ENCODE measurements at regions not wholly inside any gene's neighbourhood (a gene's known extent, or its start where the extent isn't known, plus 50 kb on each side); places are given as distances from the start of the nearest gene placed in this dataset.
"Not testable (repeated sequence)": the region's sequence is repeated elsewhere in the genome, so short reads cannot be mapped to it uniquely, and the experiment has no call there.

DNA sequence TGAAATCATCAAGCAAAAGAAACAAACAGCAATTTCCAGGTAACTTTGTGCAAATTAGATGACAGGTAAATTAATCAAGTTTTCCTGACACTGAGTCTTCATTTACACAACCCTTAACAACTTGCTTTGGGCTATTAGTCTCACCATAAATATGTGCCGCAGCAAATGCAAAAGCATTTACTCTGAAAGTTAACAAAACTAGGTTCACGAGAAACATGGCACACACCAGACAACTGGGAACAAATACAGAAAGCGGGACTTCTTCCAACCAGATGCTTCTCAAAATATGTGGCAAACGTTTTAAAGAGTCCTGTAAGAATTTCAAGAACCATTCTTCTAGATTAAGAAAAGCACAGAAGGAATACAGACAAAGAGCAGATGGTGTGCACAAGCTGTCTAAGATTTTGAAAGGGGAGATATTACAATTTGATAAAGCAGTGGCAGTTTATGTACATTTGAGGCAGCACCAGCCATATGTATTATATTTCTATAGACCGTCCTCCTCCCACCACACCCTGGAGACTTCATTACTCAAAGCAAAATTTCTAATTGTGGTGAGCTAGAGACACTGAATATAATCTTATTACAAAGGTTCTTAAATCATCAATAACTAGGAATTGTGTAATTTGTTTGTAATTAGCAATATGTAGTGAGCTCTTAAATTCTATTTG, 192.5 kb upstream of the ADAMTS3 start:
- Histone ChIP-seq H3K36me3 (ENCODE audit: control insufficient read depth in 2 of 2, insufficient read depth in 2 of 2, low read length in 1 of 2) (no peaks in the 10 kb centered on the region), H3K27ac (ENCODE audit: low read depth in 1 of 2, low read length in 1 of 2) (no peak overlapping the region), H3K4me1 (ENCODE audit: control insufficient read depth in 2 of 2, insufficient read depth in 2 of 2, low read length in 2 of 2) (no peaks in the 10 kb centered on the region), H3K9me3 (ENCODE audit: control insufficient read depth in 2 of 2, insufficient read depth in 1 of 2, low read length in 1 of 2) (no peaks in the 10 kb centered on the region), H3K27me3 (ENCODE audit: control insufficient read depth in 2 of 2, insufficient read depth in 1 of 2, low read length in 1 of 2) (no peaks in the 10 kb centered on the region), H3K4me3 (ENCODE audit: low read length in 2 of 2) (no peak overlapping the region)
- 87% methylated on average over 5 of the region's 5 CpGs for WGBS
- no peak for DNase-seq (ENCODE audit: low read depth in 6 of 9, low spot score in 9 of 9)

DNA sequence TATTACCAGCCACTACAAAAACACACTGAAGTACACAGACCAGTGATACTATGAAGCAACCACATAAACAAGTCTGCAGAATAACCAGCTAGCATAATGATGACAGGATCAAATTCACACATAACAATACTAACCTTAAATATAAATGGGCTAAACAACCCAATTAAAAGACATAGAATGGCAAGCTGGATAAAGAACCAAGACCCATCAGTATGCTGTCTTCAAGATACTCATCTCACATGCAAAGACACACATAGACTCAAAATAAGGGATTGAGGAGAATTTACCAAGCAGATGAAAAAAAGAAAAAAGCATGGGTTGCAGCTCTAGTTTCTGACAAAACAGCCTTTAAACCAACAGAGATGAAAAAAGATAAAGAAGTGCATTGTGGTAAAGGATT, 184.4 kb upstream of the ADAMTS3 start:
- not testable (repeated sequence) for H3K27me3 ChIP-seq (ENCODE audit: control insufficient read depth in 2 of 2, insufficient read depth in 1 of 2, low read length in 1 of 2); H3K4me3 ChIP-seq (ENCODE audit: low read length in 2 of 2)
- H3K9me3 ChIP-seq (ENCODE audit: control insufficient read depth in 2 of 2, insufficient read depth in 1 of 2, low read length in 1 of 2), result peaks cover 2 to 23% of the 10 kb centered on the region in 2 donors

DNA sequence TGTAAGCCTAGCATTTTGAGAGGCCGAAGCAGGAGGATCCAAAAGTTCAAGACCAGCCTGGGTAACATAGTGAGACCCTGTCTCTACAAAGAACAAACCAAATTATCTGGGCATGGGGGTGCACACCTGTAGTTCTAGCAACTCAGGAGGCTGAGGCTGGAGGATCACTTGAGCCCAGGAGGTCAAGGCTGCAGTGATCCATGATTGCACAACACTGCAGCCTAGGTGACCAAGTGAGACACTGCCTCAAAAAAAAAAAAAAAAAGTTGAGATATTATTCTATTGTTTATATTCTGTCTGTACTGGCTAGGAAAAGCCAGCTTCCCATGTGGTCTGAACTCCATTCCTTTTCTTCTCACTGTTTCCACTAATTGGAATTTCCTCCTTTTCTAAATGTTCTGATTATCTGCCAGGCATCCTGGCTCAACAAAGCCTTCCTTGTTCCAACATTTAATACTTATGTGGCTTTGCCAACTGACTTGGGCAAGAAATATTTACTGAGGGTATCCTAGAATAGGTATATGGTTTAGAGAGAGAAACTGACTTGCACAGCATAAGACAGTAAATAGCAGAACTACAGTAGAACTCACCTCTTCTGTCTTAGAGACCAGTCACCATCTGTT, 175.2 kb upstream of the ADAMTS3 start:
- peaks cover 0 to under 1% of the 10 kb centered on the region in 2 donors for H3K9me3 ChIP-seq (ENCODE audit: control insufficient read depth in 2 of 2, insufficient read depth in 1 of 2, low read length in 1 of 2)
- no peaks in the 10 kb centered on the region for H3K27me3 ChIP-seq (ENCODE audit: control insufficient read depth in 2 of 2, insufficient read depth in 1 of 2, low read length in 1 of 2)
- no peak overlapping the region for H3K4me3 ChIP-seq (ENCODE audit: low read length in 2 of 2)
- H3K36me3 ChIP-seq (ENCODE audit: control insufficient read depth in 2 of 2, insufficient read depth in 2 of 2, low read length in 1 of 2), result no peaks in the 10 kb centered on the region
- no peak for DNase-seq (ENCODE audit: low read depth in 6 of 9, low spot score in 9 of 9)
- H3K27ac ChIP-seq (ENCODE audit: low read depth in 1 of 2, low read length in 1 of 2), result no peak overlapping the region
- 94% methylated on average over 1 of the region's 1 CpG for WGBS
- no peaks in the 10 kb centered on the region for H3K4me1 ChIP-seq (ENCODE audit: control insufficient read depth in 2 of 2, insufficient read depth in 2 of 2, low read length in 2 of 2)

More for the DNA sequence above, 184.4 kb upstream of the ADAMTS3 start:
- not testable (repeated sequence) for H3K27ac ChIP-seq (ENCODE audit: low read depth in 1 of 2, low read length in 1 of 2); H3K36me3 ChIP-seq (ENCODE audit: control insufficient read depth in 2 of 2, insufficient read depth in 2 of 2, low read length in 1 of 2); H3K4me1 ChIP-seq (ENCODE audit: control insufficient read depth in 2 of 2, insufficient read depth in 2 of 2, low read length in 2 of 2); DNase-seq (ENCODE audit: low read depth in 6 of 9, low spot score in 9 of 9)

DNA sequence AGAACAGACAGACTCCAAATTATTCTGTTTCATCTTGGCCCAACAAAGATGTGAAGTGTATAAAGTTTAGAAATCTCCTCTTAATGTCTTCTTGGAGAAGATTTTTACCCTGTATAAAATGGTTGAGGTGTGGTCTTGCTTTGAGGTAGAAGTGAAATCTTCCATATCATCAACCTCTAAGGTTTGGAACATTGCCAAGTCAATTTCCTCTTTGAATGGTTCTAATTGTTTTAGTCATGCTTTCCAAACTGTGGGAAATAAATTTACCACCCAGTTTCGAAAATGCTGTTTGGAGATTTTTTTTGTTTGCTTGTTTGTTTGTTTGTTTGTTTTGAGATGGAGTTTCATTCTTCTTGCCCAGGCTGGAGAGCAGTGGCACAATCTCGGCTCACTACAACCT, 174.1 kb upstream of the ADAMTS3 start:
- no peaks in the 10 kb centered on the region for H3K4me1 ChIP-seq (ENCODE audit: control insufficient read depth in 2 of 2, insufficient read depth in 2 of 2, low read length in 2 of 2)
- 70% methylated on average over 2 of the region's 2 CpGs for WGBS
- no peak overlapping the region for H3K4me3 ChIP-seq (ENCODE audit: low read length in 2 of 2)
- H3K36me3 ChIP-seq (ENCODE audit: control insufficient read depth in 2 of 2, insufficient read depth in 2 of 2, low read length in 1 of 2), result no peaks in the 10 kb centered on the region
- DNase-seq (ENCODE audit: low read depth in 6 of 9, low spot score in 9 of 9), result no peak
- H3K27ac ChIP-seq (ENCODE audit: low read depth in 1 of 2, low read length in 1 of 2), result no peak overlapping the region
- no peaks in the 10 kb centered on the region for H3K9me3 ChIP-seq (ENCODE audit: control insufficient read depth in 2 of 2, insufficient read depth in 1 of 2, low read length in 1 of 2)
- no peaks in the 10 kb centered on the region for H3K27me3 ChIP-seq (ENCODE audit: control insufficient read depth in 2 of 2, insufficient read depth in 1 of 2, low read length in 1 of 2)

DNA sequence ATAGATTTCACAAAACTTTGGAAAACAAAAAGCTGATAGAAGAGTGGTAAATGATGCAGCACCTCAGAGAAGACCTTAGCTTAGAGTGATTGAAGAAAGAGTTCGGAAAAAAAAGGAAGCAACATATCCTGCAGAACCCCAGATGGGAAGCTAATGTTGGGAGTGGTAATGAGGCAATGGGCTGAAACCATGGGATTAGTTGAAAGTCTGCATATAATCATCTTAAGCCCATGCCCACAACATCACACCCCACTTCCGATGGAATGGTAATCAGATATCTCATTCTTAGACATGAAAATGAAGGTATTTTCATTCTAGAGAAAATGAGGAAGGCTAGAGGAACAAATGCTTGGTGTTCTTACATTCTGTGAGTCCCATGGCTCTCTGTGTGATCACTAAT, 146.3 kb upstream of the ADAMTS3 start:
- Histone ChIP-seq H3K36me3 (ENCODE audit: control insufficient read depth in 2 of 2, insufficient read depth in 2 of 2, low read length in 1 of 2) (no peaks in the 10 kb centered on the region), H3K4me1 (ENCODE audit: control insufficient read depth in 2 of 2, insufficient read depth in 2 of 2, low read length in 2 of 2) (no peaks in the 10 kb centered on the region), H3K27ac (ENCODE audit: low read depth in 1 of 2, low read length in 1 of 2) (no peak overlapping the region), H3K9me3 (ENCODE audit: control insufficient read depth in 2 of 2, insufficient read depth in 1 of 2, low read length in 1 of 2) (no peaks in the 10 kb centered on the region), H3K4me3 (ENCODE audit: low read length in 2 of 2) (no peak overlapping the region), H3K27me3 (ENCODE audit: control insufficient read depth in 2 of 2, insufficient read depth in 1 of 2, low read length in 1 of 2) (no peaks in the 10 kb centered on the region)
- 63% methylated on average over 2 of the region's 2 CpGs for WGBS
- DNase-seq (ENCODE audit: low read depth in 6 of 9, low spot score in 9 of 9), result no peak

DNA sequence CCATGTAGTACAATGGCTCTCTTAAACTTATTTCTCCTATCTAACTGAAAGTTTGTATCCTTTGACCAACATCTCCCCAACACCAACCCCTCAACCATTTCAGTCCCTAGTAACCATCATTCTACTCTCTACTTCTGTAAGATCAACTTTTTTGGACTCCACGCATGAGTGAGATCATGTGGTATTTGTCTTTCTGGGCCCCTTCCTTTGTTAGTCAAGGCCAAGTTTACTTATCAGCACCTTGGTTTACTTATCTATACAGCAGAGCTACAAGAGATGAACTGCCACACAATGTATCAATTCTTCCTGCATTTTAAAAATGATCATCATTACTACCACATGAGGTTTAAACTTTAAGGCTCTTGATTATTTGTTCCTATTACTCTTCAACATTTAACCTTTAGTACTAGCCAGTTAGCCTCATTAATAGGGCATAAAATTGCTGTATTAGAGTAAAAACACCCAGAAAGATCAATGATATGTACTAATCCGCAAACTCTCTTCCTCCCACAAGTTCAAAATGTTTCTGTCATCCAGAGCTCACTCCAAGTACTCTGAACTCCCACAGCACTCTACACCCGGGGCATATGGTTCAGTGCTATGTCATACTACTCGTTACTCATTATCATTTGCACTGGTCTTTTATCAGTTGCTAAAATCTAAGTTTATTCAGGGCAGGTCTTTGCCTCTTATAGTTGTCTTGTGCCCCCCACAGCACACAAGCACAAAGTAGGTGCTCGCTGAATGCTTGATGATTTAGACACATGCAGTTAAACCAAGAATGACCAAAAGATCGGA, 145.7 kb upstream of the ADAMTS3 start:
- H3K4me1 ChIP-seq (ENCODE audit: control insufficient read depth in 2 of 2, insufficient read depth in 2 of 2, low read length in 2 of 2), result no peaks in the 10 kb centered on the region
- no peaks in the 10 kb centered on the region for H3K36me3 ChIP-seq (ENCODE audit: control insufficient read depth in 2 of 2, insufficient read depth in 2 of 2, low read length in 1 of 2)
- 90% methylated on average over 6 of the region's 6 CpGs for WGBS
- H3K9me3 ChIP-seq (ENCODE audit: control insufficient read depth in 2 of 2, insufficient read depth in 1 of 2, low read length in 1 of 2), result no peaks in the 10 kb centered on the region
- no peak overlapping the region for H3K4me3 ChIP-seq (ENCODE audit: low read length in 2 of 2)
- H3K27me3 ChIP-seq (ENCODE audit: control insufficient read depth in 2 of 2, insufficient read depth in 1 of 2, low read length in 1 of 2), result no peaks in the 10 kb centered on the region
- DNase-seq (ENCODE audit: low read depth in 6 of 9, low spot score in 9 of 9), result no peak
- no peak overlapping the region for H3K27ac ChIP-seq (ENCODE audit: low read depth in 1 of 2, low read length in 1 of 2)

DNA sequence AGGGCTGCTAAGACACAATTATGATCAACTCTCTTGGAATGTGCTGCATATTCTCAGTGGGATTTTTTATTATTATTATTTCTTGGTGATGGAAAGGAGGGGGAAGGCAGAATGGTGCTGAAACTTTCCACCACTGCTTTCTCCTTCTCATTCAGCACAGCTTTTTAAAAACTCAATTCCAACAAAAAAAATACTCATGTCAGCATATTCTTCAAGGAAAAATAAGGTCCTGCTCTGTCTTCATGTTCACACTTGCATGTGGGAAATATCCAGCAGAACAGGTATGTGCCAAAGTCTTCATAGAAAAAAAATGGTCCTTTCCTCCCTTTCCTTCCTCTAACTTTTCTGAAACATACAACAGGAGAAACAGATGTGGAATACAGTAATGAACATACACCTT, 144.0 kb upstream of the ADAMTS3 start:
- Histone ChIP-seq H3K36me3 (ENCODE audit: control insufficient read depth in 2 of 2, insufficient read depth in 2 of 2, low read length in 1 of 2) (no peaks in the 10 kb centered on the region), H3K9me3 (ENCODE audit: control insufficient read depth in 2 of 2, insufficient read depth in 1 of 2, low read length in 1 of 2) (no peaks in the 10 kb centered on the region), H3K4me3 (ENCODE audit: low read length in 2 of 2) (no peak overlapping the region), H3K27ac (ENCODE audit: low read depth in 1 of 2, low read length in 1 of 2) (no peak overlapping the region), H3K4me1 (ENCODE audit: control insufficient read depth in 2 of 2, insufficient read depth in 2 of 2, low read length in 2 of 2) (no peaks in the 10 kb centered on the region), H3K27me3 (ENCODE audit: control insufficient read depth in 2 of 2, insufficient read depth in 1 of 2, low read length in 1 of 2) (no peaks in the 10 kb centered on the region)
- no peak for DNase-seq (ENCODE audit: low read depth in 6 of 9, low spot score in 9 of 9)

DNA sequence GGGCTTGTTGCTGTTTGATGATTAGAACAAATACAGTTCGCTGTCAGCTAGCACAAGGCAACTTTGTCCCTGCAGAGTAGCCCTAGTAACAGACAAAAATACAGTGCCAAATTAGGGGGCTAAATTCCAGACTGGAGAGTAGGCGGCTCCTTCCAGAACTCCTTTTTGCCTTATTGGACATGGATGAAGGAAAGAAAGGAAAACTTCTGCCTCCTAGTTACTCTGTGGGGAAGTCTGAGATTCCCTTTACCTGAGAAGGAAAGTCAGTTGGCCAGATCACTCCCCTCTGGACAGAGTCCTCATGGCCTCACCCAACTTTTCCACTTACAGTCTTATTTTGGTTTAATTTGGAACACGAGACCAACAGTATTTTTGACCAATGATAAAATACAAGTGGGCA, 140.5 kb upstream of the ADAMTS3 start:
- Histone ChIP-seq H3K4me1 (ENCODE audit: control insufficient read depth in 2 of 2, insufficient read depth in 2 of 2, low read length in 2 of 2) (no peaks in the 10 kb centered on the region), H3K4me3 (ENCODE audit: low read length in 2 of 2) (no peak overlapping the region), H3K27ac (ENCODE audit: low read depth in 1 of 2, low read length in 1 of 2) (no peak overlapping the region), H3K9me3 (ENCODE audit: control insufficient read depth in 2 of 2, insufficient read depth in 1 of 2, low read length in 1 of 2) (no peaks in the 10 kb centered on the region), H3K27me3 (ENCODE audit: control insufficient read depth in 2 of 2, insufficient read depth in 1 of 2, low read length in 1 of 2) (no peaks in the 10 kb centered on the region), H3K36me3 (ENCODE audit: control insufficient read depth in 2 of 2, insufficient read depth in 2 of 2, low read length in 1 of 2) (no peaks in the 10 kb centered on the region)
- 78% methylated on average over 3 of the region's 3 CpGs for WGBS
- DNase-seq (ENCODE audit: low read depth in 6 of 9, low spot score in 9 of 9), result no peak

DNA sequence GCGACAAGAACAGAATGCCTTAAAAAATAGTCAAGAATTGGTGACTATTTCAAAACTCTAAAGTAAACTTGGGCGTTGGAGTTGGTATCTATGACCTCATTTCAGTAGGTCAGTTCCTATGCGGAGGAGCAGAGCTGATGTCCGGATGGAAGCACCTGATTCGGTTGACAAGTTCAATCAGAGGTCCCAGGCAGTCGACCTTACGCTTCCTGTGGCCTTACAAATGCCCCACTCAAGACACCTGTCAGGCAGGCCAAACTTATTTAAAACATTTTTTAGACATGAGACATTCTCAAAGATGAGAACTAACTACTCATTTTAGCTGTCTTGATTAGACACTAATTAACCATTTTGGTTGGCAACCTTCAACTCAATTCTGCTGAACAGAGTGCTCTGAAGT, 137.7 kb upstream of the ADAMTS3 start:
- 95% methylated on average over 7 of the region's 7 CpGs for WGBS
- Histone ChIP-seq H3K4me3 (ENCODE audit: low read length in 2 of 2) (no peak overlapping the region), H3K27ac (ENCODE audit: low read depth in 1 of 2, low read length in 1 of 2) (no peak overlapping the region), H3K36me3 (ENCODE audit: control insufficient read depth in 2 of 2, insufficient read depth in 2 of 2, low read length in 1 of 2) (no peaks in the 10 kb centered on the region), H3K4me1 (ENCODE audit: control insufficient read depth in 2 of 2, insufficient read depth in 2 of 2, low read length in 2 of 2) (no peaks in the 10 kb centered on the region), H3K9me3 (ENCODE audit: control insufficient read depth in 2 of 2, insufficient read depth in 1 of 2, low read length in 1 of 2) (no peaks in the 10 kb centered on the region), H3K27me3 (ENCODE audit: control insufficient read depth in 2 of 2, insufficient read depth in 1 of 2, low read length in 1 of 2) (no peaks in the 10 kb centered on the region)
- no peak for DNase-seq (ENCODE audit: low read depth in 6 of 9, low spot score in 9 of 9)
